BE2C (cell line): ENCODE measurements at regions not wholly inside any gene's neighbourhood (a gene's known extent, or its start where the extent isn't known, plus 50 kb on each side); places are given as distances from the start of the nearest gene placed in this dataset.
A peak's percentile ranks its signal among the peaks of the same experiment; 100 is the strongest.

ENCODE experiments used
- DNase-seq: peaks from one replicate; pipeline ENCODE4 v3.0.0-alpha.2; 2020
- H3K27me3 ChIP-seq: fragments of 250-450 bp; sonication (Bioruptor Pico); 2 replicates; pipeline ENCODE4 v1.5.1; 2020; ENCODE audit warnings: mild to moderate bottlenecking
- H3K36me3 ChIP-seq: fragments of 250-450 bp; sonication (Bioruptor Pico); 2 replicates; pipeline ENCODE4 v1.5.1; 2020; ENCODE audit warnings: mild to moderate bottlenecking
- H3K4me1 ChIP-seq: fragments of 250-450 bp; sonication (Bioruptor Pico); 2 replicates; pipeline ENCODE4 v1.5.1; 2020
- H3K4me3 ChIP-seq: 2 replicates; pipeline ENCODE4 v1.5.1; 2011; ENCODE audit warnings: low read depth, low read length
- H3K9me3 ChIP-seq: fragments of 250-450 bp; sonication (Bioruptor Pico); 2 replicates; pipeline ENCODE4 v1.5.1; 2020
- TF ChIP-seq, protein P1 (sequence below): IDR thresholded peaks from 2 replicates; pipeline ENCODE4 v1.5.1; 2012; ENCODE audit warnings: mild to moderate bottlenecking, low read depth, low read length

DNA sequence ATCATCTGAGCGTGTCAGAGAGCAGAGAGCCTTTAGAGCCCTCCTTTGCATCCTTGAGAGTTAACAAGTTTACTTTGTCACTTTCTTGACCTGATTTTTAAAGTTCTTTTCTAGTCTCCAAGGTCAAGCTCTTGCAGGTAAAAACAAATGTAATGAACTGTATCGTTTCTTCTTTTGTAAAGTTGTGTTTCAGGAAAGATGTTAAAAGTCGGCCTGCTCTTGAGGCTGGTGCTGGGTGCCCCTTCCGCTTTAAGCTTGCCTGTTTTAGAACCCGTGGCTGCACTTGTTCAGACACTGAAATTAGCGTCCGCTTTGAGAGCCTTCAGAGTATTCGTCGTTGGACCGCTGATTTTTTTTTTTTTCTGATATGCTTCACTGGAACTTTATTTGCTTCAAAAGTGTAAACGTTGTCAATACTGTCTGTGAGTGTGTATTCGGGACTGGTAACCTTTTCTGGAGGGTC is 52.6 kb upstream of the ULK4 start:
- Histone ChIP-seq H3K9me3 (no peaks in the 10 kb centered on the region), H3K4me3 (peak overlapping the region; percentile 78), H3K27me3 (no peaks in the 10 kb centered on the region), H3K36me3 (no peaks in the 10 kb centered on the region), H3K4me1 (no peaks in the 10 kb centered on the region)
- TF ChIP-seq, protein P1, sequence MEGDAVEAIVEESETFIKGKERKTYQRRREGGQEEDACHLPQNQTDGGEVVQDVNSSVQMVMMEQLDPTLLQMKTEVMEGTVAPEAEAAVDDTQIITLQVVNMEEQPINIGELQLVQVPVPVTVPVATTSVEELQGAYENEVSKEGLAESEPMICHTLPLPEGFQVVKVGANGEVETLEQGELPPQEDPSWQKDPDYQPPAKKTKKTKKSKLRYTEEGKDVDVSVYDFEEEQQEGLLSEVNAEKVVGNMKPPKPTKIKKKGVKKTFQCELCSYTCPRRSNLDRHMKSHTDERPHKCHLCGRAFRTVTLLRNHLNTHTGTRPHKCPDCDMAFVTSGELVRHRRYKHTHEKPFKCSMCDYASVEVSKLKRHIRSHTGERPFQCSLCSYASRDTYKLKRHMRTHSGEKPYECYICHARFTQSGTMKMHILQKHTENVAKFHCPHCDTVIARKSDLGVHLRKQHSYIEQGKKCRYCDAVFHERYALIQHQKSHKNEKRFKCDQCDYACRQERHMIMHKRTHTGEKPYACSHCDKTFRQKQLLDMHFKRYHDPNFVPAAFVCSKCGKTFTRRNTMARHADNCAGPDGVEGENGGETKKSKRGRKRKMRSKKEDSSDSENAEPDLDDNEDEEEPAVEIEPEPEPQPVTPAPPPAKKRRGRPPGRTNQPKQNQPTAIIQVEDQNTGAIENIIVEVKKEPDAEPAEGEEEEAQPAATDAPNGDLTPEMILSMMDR: no peak
- no peak for DNase-seq

DNA sequence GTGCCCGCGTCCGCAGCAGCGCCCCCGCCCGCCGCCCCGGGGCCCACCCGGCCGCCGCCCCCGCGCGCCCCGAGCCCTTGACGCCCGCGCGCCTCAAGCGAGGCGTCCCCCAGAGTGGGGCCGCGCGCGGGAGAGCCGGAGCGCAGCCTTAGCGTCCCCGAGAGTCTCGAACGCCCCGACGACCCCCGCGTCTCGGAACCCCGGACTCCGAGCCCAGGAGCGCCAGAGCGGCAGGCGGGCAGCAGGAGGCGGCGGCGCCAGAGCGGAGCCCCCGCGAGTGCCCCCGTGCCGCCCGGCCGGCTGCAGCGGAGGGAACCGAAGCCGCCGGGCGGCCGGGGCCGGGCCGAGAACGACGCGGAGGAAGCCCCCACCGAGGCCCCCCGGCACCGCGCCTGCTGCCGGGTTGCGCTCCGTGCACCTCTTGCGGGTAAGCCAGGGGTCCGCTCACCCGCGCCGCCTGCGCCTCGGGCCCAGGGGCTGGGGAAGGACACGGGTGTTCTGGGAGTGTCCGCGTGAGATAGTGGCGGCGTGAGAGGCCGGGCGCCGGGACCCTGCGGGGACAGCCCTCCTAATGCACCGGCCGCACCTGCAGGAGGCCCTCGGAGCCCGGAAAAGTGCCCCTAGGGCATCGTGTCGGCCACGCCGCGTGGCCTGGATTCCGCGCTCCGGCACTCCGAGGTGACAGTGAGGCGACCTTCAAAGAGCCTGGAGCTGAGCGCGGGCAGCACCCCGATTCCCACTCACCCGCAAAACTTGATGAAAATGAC is 52.0 kb upstream of the ULK4 start:
- TF ChIP-seq, protein P1: no peak
- Histone ChIP-seq H3K36me3 (no peaks in the 10 kb centered on the region), H3K27me3 (no peaks in the 10 kb centered on the region), H3K9me3 (no peaks in the 10 kb centered on the region), H3K4me1 (no peaks in the 10 kb centered on the region), H3K4me3 (peak overlapping the region; percentile 78)
- peak; percentile 25 for DNase-seq

DNA sequence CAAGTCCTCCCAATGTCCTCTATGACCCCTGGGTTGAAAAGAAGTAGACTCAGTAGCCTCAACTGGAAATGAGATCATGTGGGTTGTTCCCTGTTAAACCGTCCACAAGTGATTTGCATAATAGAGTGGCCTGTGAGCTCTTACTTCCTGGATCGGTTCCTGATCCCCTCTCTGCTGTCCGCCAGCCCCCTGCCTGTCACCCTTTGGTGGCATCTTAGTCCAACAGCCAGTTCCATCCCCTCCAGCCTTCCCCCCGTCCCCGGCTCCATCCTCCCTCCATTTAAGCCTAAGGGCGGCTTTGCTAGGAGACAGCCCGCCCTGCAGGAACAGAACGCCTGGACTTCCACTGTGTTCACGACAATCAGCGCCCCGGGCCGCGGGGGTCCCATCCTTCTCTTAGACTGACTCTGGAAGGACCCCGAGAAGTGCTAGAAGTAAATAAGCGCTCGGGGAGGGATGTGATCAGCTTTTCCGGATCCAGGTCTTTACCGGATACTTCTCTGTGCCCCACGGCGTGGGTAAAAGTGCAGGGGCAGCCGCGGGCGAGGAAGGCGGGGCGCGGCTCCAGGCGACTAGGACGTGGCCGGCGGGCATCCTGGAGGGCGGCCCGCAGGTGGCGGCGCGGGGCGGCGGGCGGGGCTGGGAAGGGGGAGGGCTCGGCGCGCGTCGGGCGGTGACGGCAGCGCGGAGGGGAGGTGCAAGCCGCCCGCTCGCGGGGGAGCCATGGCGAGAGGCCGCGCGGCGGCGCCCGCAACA is 51.2 kb upstream of the ULK4 start:
- Histone ChIP-seq H3K4me3 (peak overlapping the region; percentile 49), H3K36me3 (no peaks in the 10 kb centered on the region), H3K9me3 (no peaks in the 10 kb centered on the region), H3K27me3 (no peaks in the 10 kb centered on the region), H3K4me1 (no peaks in the 10 kb centered on the region)
- TF ChIP-seq, protein P1: no peak
- DNase-seq: peak; percentile 64

DNA sequence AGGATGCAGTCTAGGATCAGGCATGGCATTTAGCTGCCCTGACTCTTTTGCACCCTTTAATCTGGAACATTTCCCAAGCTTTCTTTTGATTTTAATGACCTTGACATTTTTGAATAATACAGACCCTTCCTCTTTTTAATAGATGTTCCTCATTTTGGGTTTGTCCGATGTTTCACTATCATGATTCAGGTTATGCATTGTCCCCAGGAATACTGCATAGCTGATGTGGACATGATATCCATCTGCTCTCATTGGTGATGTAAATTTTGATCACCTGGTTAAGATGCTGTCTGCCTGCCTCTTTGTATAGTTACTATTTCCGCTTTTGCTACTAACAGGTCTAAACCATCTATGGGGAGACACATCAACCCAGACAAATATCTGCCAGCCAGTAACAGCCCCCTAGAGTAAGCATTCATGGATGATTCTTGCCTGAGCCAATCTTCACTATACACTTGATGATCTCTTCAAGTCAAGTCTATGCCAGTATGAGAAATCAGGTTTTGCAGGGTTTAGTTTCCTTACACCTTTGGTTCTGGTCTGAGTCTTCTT is 50.6 kb upstream of the ULK4 start:
- no peak for DNase-seq
- Histone ChIP-seq H3K4me3 (no peak overlapping the region), H3K36me3 (no peaks in the 10 kb centered on the region), H3K9me3 (no peaks in the 10 kb centered on the region), H3K27me3 (no peaks in the 10 kb centered on the region), H3K4me1 (no peaks in the 10 kb centered on the region)
- TF ChIP-seq, protein P1: no peak
